ENCODE measurements at regions not wholly inside any gene's neighbourhood (a gene's known extent, or its start where the extent isn't known, plus 50 kb on each side); places are given as distances from the start of the nearest gene placed in this dataset.

GRCh38 chr2:172372436-172372835 lies 55.0 kb upstream of the ITGA6 start:
- BruUV-seq (replicated peaks) = no TSS peak

GRCh38 chr2:172373076-172373475 lies 54.3 kb upstream of the ITGA6 start:
- H3K27me3 ChIP-seq (replicated peaks; ENCODE audit: insufficient read depth, low read depth, low read length, poor library complexity) = no peaks in the 10 kb centered on the region
- DNase-seq (ENCODE audit: low spot score) = no peak
- H3K4me1 ChIP-seq (ENCODE audit: insufficient read depth, low read length, poor library complexity, severe bottlenecking) = peaks cover 2% of the 10 kb centered on the region
- BruUV-seq (replicated peaks) = no TSS peak
- no peak overlapping the region for H3K4me3 ChIP-seq (ENCODE audit: low read depth, low read length, poor library complexity, severe bottlenecking)
- TF ChIP-seq EZH2 (IDR thresholded peaks at IDR 0.05; ENCODE audit: borderline replicate concordance, low read depth, low read length, poor library complexity, severe bottlenecking) (no peak), CTCF (conservative IDR thresholded peaks at IDR 0.05; ENCODE audit: low read depth, low read length) (no peak)
- H3K36me3 ChIP-seq (ENCODE audit: insufficient read depth, low read length, poor library complexity, severe bottlenecking) = no peaks in the 10 kb centered on the region
- H3K9me3 ChIP-seq (ENCODE audit: low read depth, low read length, poor library complexity, severe bottlenecking) = peaks cover 11% of the 10 kb centered on the region
- H3K27ac ChIP-seq (ENCODE audit: low read depth, low read length, poor library complexity, severe bottlenecking) = no peak overlapping the region
- ChIA-PET POLR2A (ENCODE audit: low non-redundant PET) (no interaction called here), CTCF (no interaction called here)
- intact Hi-C loops (cut with micrococcal nuclease; ENCODE audit: unreplicated experiment) = no loop called here

More at GRCh38 chr2:172372436-172372835, 55.0 kb upstream of the ITGA6 start:
- TF ChIP-seq CTCF (conservative IDR thresholded peaks at IDR 0.05; ENCODE audit: low read depth, low read length) = no peak
- no peak for TF ChIP-seq EZH2 (IDR thresholded peaks at IDR 0.05; ENCODE audit: borderline replicate concordance, low read depth, low read length, poor library complexity, severe bottlenecking)
- H3K27me3 ChIP-seq (replicated peaks; ENCODE audit: insufficient read depth, low read depth, low read length, poor library complexity) = no peaks in the 10 kb centered on the region
- H3K27ac ChIP-seq (ENCODE audit: low read depth, low read length, poor library complexity, severe bottlenecking) = no peak overlapping the region
- H3K36me3 ChIP-seq (ENCODE audit: insufficient read depth, low read length, poor library complexity, severe bottlenecking) = no peaks in the 10 kb centered on the region
- intact Hi-C loops (cut with micrococcal nuclease; ENCODE audit: unreplicated experiment) = no loop called here
- DNase-seq (ENCODE audit: low spot score) = no peak
- POLR2A ChIA-PET (ENCODE audit: low non-redundant PET) = no interaction called here
- H3K9me3 ChIP-seq (ENCODE audit: low read depth, low read length, poor library complexity, severe bottlenecking) = peaks cover 11% of the 10 kb centered on the region
- CTCF ChIA-PET = no interaction called here
- H3K4me3 ChIP-seq (ENCODE audit: low read depth, low read length, poor library complexity, severe bottlenecking) = no peak overlapping the region
- H3K4me1 ChIP-seq (ENCODE audit: insufficient read depth, low read length, poor library complexity, severe bottlenecking) = peaks cover 2% of the 10 kb centered on the region

GRCh38 chr2:172373766-172374165 lies 53.6 kb upstream of the ITGA6 start:
- intact Hi-C loops (cut with micrococcal nuclease; ENCODE audit: unreplicated experiment) = no loop called here
- H3K4me1 ChIP-seq (ENCODE audit: insufficient read depth, low read length, poor library complexity, severe bottlenecking) = peaks cover 2% of the 10 kb centered on the region
- peaks cover 6% of the 10 kb centered on the region for H3K9me3 ChIP-seq (ENCODE audit: low read depth, low read length, poor library complexity, severe bottlenecking)
- H3K27me3 ChIP-seq (replicated peaks; ENCODE audit: insufficient read depth, low read depth, low read length, poor library complexity) = no peaks in the 10 kb centered on the region
- H3K4me3 ChIP-seq (ENCODE audit: low read depth, low read length, poor library complexity, severe bottlenecking) = no peak overlapping the region
- BruUV-seq (replicated peaks) = no TSS peak
- DNase-seq (ENCODE audit: low spot score) = no peak
- ChIA-PET POLR2A (ENCODE audit: low non-redundant PET) (no interaction called here), CTCF (no interaction called here)
- no peaks in the 10 kb centered on the region for H3K36me3 ChIP-seq (ENCODE audit: insufficient read depth, low read length, poor library complexity, severe bottlenecking)
- TF ChIP-seq CTCF (conservative IDR thresholded peaks at IDR 0.05; ENCODE audit: low read depth, low read length) = no peak
- H3K27ac ChIP-seq (ENCODE audit: low read depth, low read length, poor library complexity, severe bottlenecking) = no peak overlapping the region
